ENCODE measurements at regions not wholly inside any gene's neighbourhood (a gene's known extent, or its start where the extent isn't known, plus 50 kb on each side); places are given as distances from the start of the nearest gene placed in this dataset.

DNA sequence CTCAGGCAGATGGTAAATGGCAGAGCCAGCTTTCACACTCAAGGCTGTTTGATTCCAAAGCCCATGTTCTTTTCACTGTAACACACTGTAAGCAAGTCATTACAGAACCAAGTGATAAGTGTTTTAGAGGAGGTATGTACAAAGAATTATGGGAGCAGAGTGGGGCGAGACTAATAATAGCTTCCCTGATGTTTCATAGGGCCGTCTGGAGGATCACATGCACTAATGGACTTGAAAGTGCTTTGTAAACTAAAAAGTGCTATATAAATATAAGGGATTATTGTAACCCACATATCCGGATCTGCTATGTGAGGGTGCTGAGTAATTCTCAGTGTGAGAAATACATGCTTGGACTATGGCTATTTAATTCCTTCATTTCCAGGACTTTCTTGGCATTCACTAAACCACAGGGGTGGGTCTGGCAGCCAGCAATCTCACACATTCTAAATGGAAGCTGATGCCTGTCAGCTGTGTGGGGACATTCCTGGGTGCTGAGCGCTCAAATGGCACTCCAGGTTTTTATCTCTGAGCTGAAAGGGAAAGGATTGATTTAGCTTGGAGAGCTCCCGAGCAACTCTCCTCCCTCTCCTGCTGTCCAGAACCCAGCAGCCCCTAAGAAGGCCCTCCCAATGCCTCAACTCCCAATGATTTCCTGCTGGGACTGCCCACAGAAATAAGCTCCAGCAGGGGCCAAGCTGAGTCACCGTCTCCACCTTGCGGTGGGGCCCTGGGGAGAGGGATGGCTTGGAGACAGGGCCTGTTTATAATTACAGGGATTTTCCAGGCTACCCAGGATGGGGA lies 222.8 kb downstream of the SOX11 start:
- TF ChIP-seq, protein P1, sequence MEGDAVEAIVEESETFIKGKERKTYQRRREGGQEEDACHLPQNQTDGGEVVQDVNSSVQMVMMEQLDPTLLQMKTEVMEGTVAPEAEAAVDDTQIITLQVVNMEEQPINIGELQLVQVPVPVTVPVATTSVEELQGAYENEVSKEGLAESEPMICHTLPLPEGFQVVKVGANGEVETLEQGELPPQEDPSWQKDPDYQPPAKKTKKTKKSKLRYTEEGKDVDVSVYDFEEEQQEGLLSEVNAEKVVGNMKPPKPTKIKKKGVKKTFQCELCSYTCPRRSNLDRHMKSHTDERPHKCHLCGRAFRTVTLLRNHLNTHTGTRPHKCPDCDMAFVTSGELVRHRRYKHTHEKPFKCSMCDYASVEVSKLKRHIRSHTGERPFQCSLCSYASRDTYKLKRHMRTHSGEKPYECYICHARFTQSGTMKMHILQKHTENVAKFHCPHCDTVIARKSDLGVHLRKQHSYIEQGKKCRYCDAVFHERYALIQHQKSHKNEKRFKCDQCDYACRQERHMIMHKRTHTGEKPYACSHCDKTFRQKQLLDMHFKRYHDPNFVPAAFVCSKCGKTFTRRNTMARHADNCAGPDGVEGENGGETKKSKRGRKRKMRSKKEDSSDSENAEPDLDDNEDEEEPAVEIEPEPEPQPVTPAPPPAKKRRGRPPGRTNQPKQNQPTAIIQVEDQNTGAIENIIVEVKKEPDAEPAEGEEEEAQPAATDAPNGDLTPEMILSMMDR (IDR thresholded peaks at IDR 0.05) = peak; percentile 43
- TF ChIP-seq EZH2 (IDR thresholded peaks at IDR 0.05) (no peak), EZH2phosphoT487 (IDR thresholded peaks at IDR 0.05) (no peak)

All from neural progenitor cell (in vitro differentiated cells).